ENCODE measurements at regions not wholly inside any gene's neighbourhood (a gene's known extent, or its start where the extent isn't known, plus 50 kb on each side); places are given as distances from the start of the nearest gene placed in this dataset.
A peak's percentile ranks its signal among the peaks of the same experiment; 100 is the strongest.

DNA sequence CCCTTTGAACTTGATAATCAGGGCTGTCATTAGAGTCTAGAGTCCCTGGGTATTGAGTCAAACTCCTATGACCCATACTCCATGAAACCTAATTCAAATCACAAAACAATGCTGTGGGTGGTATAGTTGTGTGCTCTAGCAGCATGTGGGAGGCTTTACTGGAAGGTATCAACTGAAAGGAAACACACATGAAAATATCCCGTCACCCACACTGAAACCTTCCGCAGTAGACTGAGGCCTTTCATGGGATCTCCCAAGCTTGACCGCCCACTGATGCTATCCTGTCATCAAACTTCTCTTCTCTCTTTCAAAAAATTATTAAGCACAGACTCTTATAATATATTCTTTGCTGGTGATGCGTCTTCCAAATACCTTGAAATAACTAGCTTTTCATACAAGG is 569.1 kb upstream of the MEF2C start:
- in situ Hi-C loops (cut with MboI; ENCODE audit: low pct_unique_long_range_greater_than_20kb in 2 of 9, low sequenced_read_pairs in 9 of 9, unreplicated experiment in 9 of 9), result no loop called here
- WGBS, 10 experiments, result 83 to 100% (median 95%) methylated on average over 2 to 4 of the region's 4 CpGs; no CpG with 5 or more reads in 1 of the 10 experiments
- Histone ChIP-seq H3K27ac (no peak overlapping the region), H3K4me3 (no peak overlapping the region), H3K4me1 (replicated peaks in 1 of 2) (peaks cover 2 to 3% of the 10 kb centered on the region in 2 donors)
- ATAC-seq (replicated peaks in 6 of 8), result no peak

- in situ Hi-C loops (cut with MboI; ENCODE audit: low pct_unique_long_range_greater_than_20kb in 2 of 9, low sequenced_read_pairs in 9 of 9, unreplicated experiment in 9 of 9), result no loop called here
- Histone ChIP-seq H3K4me1 (replicated peaks in 1 of 2) (peaks cover 2 to 3% of the 10 kb centered on the region in 2 donors), H3K4me3 (no peak overlapping the region), H3K27ac (no peak overlapping the region)
- ATAC-seq (replicated peaks in 6 of 8), result no peak
These were observed 568.3 kb upstream of the MEF2C start for GRCh38 chr5:89451263-89451662.

- in situ Hi-C loops (cut with MboI; ENCODE audit: low pct_unique_long_range_greater_than_20kb in 2 of 9, low sequenced_read_pairs in 9 of 9, unreplicated experiment in 9 of 9), result no loop called here
- 42 to 100% (median 86%) methylated on average over 1 of the region's 1 CpG; no CpG with 5 or more reads in 3 of the 10 experiments for WGBS, 10 experiments
These were observed 567.2 kb upstream of the MEF2C start for GRCh38 chr5:89450149-89450538.

GRCh38 chr5:89449392-89450148 is 566.6 kb upstream of the MEF2C start:
- 17 to 100% (median 90%) methylated on average over 1 to 3 of the region's 3 CpGs for WGBS, 10 experiments
- no peak overlapping the region for H3K27ac ChIP-seq
- peaks cover 2 to 3% of the 10 kb centered on the region in 2 donors for H3K4me1 ChIP-seq (replicated peaks in 1 of 2)
- H3K4me3 ChIP-seq, result no peak overlapping the region
- no peak for ATAC-seq (replicated peaks in 6 of 8)
- in situ Hi-C loops (cut with MboI; ENCODE audit: low pct_unique_long_range_greater_than_20kb in 2 of 9, low sequenced_read_pairs in 9 of 9, unreplicated experiment in 9 of 9), result no loop called here

More at GRCh38 chr5:89450149-89450538, 567.2 kb upstream of the MEF2C start:
- Histone ChIP-seq H3K4me3 (no peak overlapping the region), H3K27ac (no peak overlapping the region), H3K4me1 (replicated peaks in 1 of 2) (peaks cover 2 to 3% of the 10 kb centered on the region in 2 donors)
- no peak for ATAC-seq (replicated peaks in 6 of 8)

DNA sequence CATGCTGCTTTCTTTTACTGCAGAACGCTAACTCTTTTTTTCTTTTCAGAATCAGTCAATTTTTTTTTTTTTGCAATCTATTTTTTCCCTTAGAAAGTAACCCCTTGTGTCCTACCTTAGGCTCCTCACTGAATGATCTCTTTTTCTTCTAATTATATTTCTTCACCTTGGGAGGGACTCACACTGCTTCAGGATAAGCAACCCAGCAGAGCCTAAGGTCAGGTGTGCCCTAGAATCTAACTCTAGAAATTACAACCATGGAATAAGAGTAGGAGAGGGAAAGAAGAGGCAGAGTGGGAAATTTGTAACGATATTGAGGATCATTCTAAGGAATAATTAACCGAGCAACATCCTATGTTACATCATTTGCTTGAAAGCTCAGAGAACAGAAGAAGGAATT is 564.0 kb upstream of the MEF2C start:
- no peak for ATAC-seq (replicated peaks in 6 of 8)
- in situ Hi-C loops (cut with MboI; ENCODE audit: low pct_unique_long_range_greater_than_20kb in 2 of 9, low sequenced_read_pairs in 9 of 9, unreplicated experiment in 9 of 9), result no loop called here
- H3K27ac ChIP-seq, result no peak overlapping the region
- peaks cover 3 to 6% of the 10 kb centered on the region in 2 donors for H3K4me1 ChIP-seq (replicated peaks in 1 of 2)
- WGBS, 10 experiments, result 54 to 89% (median 75%) methylated on average over 2 to 3 of the region's 3 CpGs; no CpG with 5 or more reads in 1 of the 10 experiments
- no peak overlapping the region for H3K4me3 ChIP-seq

GRCh38 chr5:89445106-89445745 is 562.2 kb upstream of the MEF2C start:
- 84 to 100% (median 95%) methylated on average over 1 to 5 of the region's 5 CpGs; no CpG with 5 or more reads in 2 of the 10 experiments for WGBS, 10 experiments
- in situ Hi-C loops (cut with MboI; ENCODE audit: low pct_unique_long_range_greater_than_20kb in 2 of 9, low sequenced_read_pairs in 9 of 9, unreplicated experiment in 9 of 9), result no loop called here
- Histone ChIP-seq H3K27ac (no peak overlapping the region), H3K4me3 (no peak overlapping the region), H3K4me1 (replicated peaks in 1 of 2) (peaks cover 3 to 6% of the 10 kb centered on the region in 2 donors)
- ATAC-seq (replicated peaks in 6 of 8), result no peak

DNA sequence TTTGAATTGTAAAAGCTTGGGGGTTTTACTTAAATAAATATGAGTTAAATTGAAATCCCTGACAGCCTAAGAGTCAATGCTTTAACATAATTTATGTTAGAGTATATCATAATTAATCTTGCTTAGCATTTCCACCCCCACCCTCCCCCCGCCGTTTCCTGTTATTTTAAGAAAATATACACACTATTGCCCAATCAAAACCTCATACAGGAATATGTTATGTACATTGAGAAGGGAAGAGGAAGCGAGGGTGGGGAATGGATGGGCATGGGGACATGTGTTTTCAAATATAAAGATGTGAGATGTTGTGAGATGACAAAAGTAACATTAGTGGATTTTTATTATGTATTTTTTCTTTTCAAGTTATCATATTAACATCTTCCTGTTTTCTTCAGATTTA is 561.1 kb upstream of the MEF2C start:
- 0 to 94% (median 11%) methylated on average over 1 to 3 of the region's 3 CpGs; no CpG with 5 or more reads in 3 of the 10 experiments for WGBS, 10 experiments
- peak in 1 of 8 experiments; percentile 67 for ATAC-seq (replicated peaks in 6 of 8)
- in situ Hi-C loops (cut with MboI; ENCODE audit: low pct_unique_long_range_greater_than_20kb in 2 of 9, low sequenced_read_pairs in 9 of 9, unreplicated experiment in 9 of 9), result no loop called here
- no peak overlapping the region for H3K27ac ChIP-seq
- H3K4me3 ChIP-seq, result no peak overlapping the region
- H3K4me1 ChIP-seq (replicated peaks in 1 of 2), result peaks cover 0 to 4% of the 10 kb centered on the region in 2 donors

- in situ Hi-C loops (cut with MboI; ENCODE audit: low pct_unique_long_range_greater_than_20kb in 2 of 9, low sequenced_read_pairs in 9 of 9, unreplicated experiment in 9 of 9), result no loop called here
- no peak overlapping the region for H3K27ac ChIP-seq
- no peak overlapping the region for H3K4me3 ChIP-seq
- ATAC-seq (replicated peaks in 6 of 8), result peak in 2 of 8 experiments; percentile 32 to 77
- peaks cover 0 to 4% of the 10 kb centered on the region in 2 donors for H3K4me1 ChIP-seq (replicated peaks in 1 of 2)
- WGBS, 10 experiments, result 0 to 47% (median 11%) methylated on average over 1 of the region's 1 CpG; no CpG with 5 or more reads in 2 of the 10 experiments
These were observed 560.5 kb upstream of the MEF2C start for GRCh38 chr5:89443508-89443907.

DNA sequence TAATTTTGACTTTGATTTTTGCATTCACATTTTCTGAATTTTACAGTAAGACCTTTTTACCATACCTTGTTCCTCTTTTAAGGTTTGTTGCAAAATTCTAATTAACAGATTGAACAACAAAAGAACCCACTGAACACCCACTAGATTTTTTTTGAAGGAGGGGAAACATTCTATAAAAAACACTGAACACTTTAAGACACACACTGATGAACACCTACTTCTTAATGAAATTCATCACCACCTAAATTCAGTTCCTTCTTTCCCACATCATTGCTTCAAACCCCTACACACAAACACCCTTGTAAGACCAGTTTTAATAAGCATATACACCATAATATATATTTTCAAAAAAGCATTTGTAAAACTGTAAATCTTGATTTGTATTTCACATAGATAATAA is 559.0 kb upstream of the MEF2C start:
- H3K4me3 ChIP-seq, result no peak overlapping the region
- H3K4me1 ChIP-seq (replicated peaks in 1 of 2), result peaks cover 0 to 4% of the 10 kb centered on the region in 2 donors
- no peak for ATAC-seq (replicated peaks in 6 of 8)
- no peak overlapping the region for H3K27ac ChIP-seq
- in situ Hi-C loops (cut with MboI; ENCODE audit: low pct_unique_long_range_greater_than_20kb in 2 of 9, low sequenced_read_pairs in 9 of 9, unreplicated experiment in 9 of 9), result no loop called here

DNA sequence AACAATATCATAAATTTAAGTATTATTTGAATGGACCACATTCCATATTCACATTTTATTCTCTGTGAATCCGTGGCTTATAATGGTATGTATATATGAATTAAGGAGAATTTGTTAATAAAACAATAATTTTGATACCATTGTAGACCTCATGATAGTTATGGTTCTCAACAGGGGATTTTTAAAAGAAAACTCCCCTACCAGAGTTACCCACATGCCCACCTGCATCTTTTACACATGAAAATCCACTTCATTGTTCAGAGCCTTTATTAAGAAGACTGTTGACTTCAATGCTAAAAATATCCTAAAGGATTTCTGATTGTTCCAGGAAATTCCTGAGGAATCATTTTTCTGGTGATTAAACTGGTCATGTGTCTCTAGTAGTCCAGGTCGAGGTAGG is 557.7 kb upstream of the MEF2C start:
- in situ Hi-C loops (cut with MboI; ENCODE audit: low pct_unique_long_range_greater_than_20kb in 2 of 9, low sequenced_read_pairs in 9 of 9, unreplicated experiment in 9 of 9), result no loop called here
- H3K4me3 ChIP-seq, result no peak overlapping the region
- no peak overlapping the region for H3K27ac ChIP-seq
- WGBS, 10 experiments, result 60 to 94% (median 83%) methylated on average over 1 to 2 of the region's 2 CpGs; no CpG with 5 or more reads in 1 of the 10 experiments
- H3K4me1 ChIP-seq (replicated peaks in 1 of 2), result peaks cover 0 to 4% of the 10 kb centered on the region in 2 donors
- ATAC-seq (replicated peaks in 6 of 8), result no peak

GRCh38 chr5:89437450-89438435 is 554.8 kb upstream of the MEF2C start:
- in situ Hi-C loops (cut with MboI; ENCODE audit: low pct_unique_long_range_greater_than_20kb in 2 of 9, low sequenced_read_pairs in 9 of 9, unreplicated experiment in 9 of 9), result no loop called here
- Histone ChIP-seq H3K4me3 (no peak overlapping the region), H3K27ac (no peak overlapping the region), H3K4me1 (replicated peaks in 1 of 2) (no peaks in the 10 kb centered on the region)
- 53 to 100% (median 80%) methylated on average over 1 to 4 of the region's 4 CpGs for WGBS, 10 experiments
- peak in 2 of 8 experiments; percentile 28 to 92 for ATAC-seq (replicated peaks in 6 of 8)

DNA sequence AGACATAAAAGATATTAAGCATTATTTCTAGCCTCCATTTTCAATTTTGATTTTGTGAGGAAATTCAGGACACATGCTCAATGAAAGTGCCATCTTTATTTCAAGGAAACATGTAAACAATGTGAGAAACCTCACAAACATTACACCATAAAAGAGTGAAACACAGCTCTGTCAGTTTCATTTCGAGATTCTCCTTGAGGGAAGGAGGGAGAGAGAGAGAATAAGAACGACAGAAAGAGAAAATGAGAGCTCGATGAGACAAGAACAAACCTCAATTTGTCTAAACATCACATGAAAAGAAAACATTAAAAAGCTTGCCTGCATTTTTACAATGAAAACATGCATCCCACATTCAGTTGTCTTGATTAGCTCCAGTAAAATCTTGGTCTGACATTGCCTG is 553.5 kb upstream of the MEF2C start:
- 17 to 100% (median 76%) methylated on average over 1 to 3 of the region's 3 CpGs for WGBS, 10 experiments

GRCh38 chr5:89435347-89435746 is 552.4 kb upstream of the MEF2C start:
- 68 to 100% (median 90%) methylated on average over 2 to 4 of the region's 4 CpGs; no CpG with 5 or more reads in 1 of the 10 experiments for WGBS, 10 experiments
- Histone ChIP-seq H3K4me1 (replicated peaks in 1 of 2) (no peaks in the 10 kb centered on the region), H3K4me3 (no peak overlapping the region), H3K27ac (no peak overlapping the region)
- in situ Hi-C loops (cut with MboI; ENCODE audit: low pct_unique_long_range_greater_than_20kb in 2 of 9, low sequenced_read_pairs in 9 of 9, unreplicated experiment in 9 of 9), result no loop called here
- no peak for ATAC-seq (replicated peaks in 6 of 8)

More for the DNA sequence above, 553.5 kb upstream of the MEF2C start:
- ATAC-seq (replicated peaks in 6 of 8), result no peak
- Histone ChIP-seq H3K27ac (no peak overlapping the region), H3K4me3 (no peak overlapping the region), H3K4me1 (replicated peaks in 1 of 2) (no peaks in the 10 kb centered on the region)
- in situ Hi-C loops (cut with MboI; ENCODE audit: low pct_unique_long_range_greater_than_20kb in 2 of 9, low sequenced_read_pairs in 9 of 9, unreplicated experiment in 9 of 9), result no loop called here
